Left ventricle myocardium inferior (tissue), 1 donor: ENCODE measurements at regions not wholly inside any gene's neighbourhood (a gene's known extent, or its start where the extent isn't known, plus 50 kb on each side); places are given as distances from the start of the nearest gene placed in this dataset.
"Not testable (repeated sequence)": the region's sequence is repeated elsewhere in the genome, so short reads cannot be mapped to it uniquely, and the experiment has no call there.

Experiments used
- DNase-seq: peaks from one replicate; pipeline ENCODE4 v3.0.0-alpha.2; 2020
- H3K27ac ChIP-seq: fragments of 200-600 bp; replicated peaks from 2 replicates; pipeline ENCODE4 v1.8.0; 2021
- H3K27me3 ChIP-seq: fragments of 200-600 bp; 2 replicates; pipeline ENCODE4 v1.8.0; 2021; ENCODE audit warnings: low read depth
- H3K36me3 ChIP-seq: fragments of 200-600 bp; 2 replicates; pipeline ENCODE4 v1.8.0; 2021
- H3K4me1 ChIP-seq: fragments of 200-600 bp; 2 replicates; pipeline ENCODE4 v1.8.0; 2021
- H3K4me3 ChIP-seq: fragments of 200-600 bp; 2 replicates; pipeline ENCODE4 v1.8.0; 2021; ENCODE audit warnings: mild to moderate bottlenecking, moderate library complexity
- H3K9me3 ChIP-seq: fragments of 200-600 bp; replicated peaks from 2 replicates; pipeline ENCODE4 v1.8.0; 2021
- CTCF ChIP-seq: fragments of 200-600 bp; IDR thresholded peaks from 2 replicates; pipeline ENCODE4 v1.8.0; 2021; ENCODE audit warnings: antibody characterized with exemption, mild to moderate bottlenecking, borderline replicate concordance
- intact Hi-C: fragments of 100-400 bp; cut with micrococcal nuclease; formaldehyde crosslinking; loops from one replicate; pipeline ENCODE4 v1.11.0; 2022
- donor health status: DM: no; HTN: yes; CAD: no; lungs with severe emphysema.

- TF ChIP-seq CTCF: no peak
- Histone ChIP-seq H3K4me3 (no peak overlapping the region), H3K27ac (peak overlapping the region; percentile 77), H3K4me1 (peaks cover 9% of the 10 kb centered on the region), H3K27me3 (no peaks in the 10 kb centered on the region), H3K36me3 (no peaks in the 10 kb centered on the region), H3K9me3 (no peaks in the 10 kb centered on the region)
- DNase-seq: no peak
- intact Hi-C loops: no loop called here
These were observed 325.1 kb upstream of the PRR16 start for GRCh38 chr5:120139039-120139438.

GRCh38 chr5:120140501-120140900, 323.6 kb upstream of the PRR16 start:
- no peaks in the 10 kb centered on the region for H3K27me3 ChIP-seq
- no peak overlapping the region for H3K4me3 ChIP-seq
- peaks cover 9% of the 10 kb centered on the region for H3K4me1 ChIP-seq
- H3K9me3 ChIP-seq: peaks cover 7% of the 10 kb centered on the region
- intact Hi-C loops: no loop called here
- no peak for TF ChIP-seq CTCF
- no peaks in the 10 kb centered on the region for H3K36me3 ChIP-seq
- peak overlapping the region; percentile 77 for H3K27ac ChIP-seq
- no peak for DNase-seq

- no peak for TF ChIP-seq CTCF
- H3K9me3 ChIP-seq: peaks cover 10% of the 10 kb centered on the region
- no peaks in the 10 kb centered on the region for H3K36me3 ChIP-seq
- H3K4me3 ChIP-seq: no peak overlapping the region
- H3K27me3 ChIP-seq: no peaks in the 10 kb centered on the region
- intact Hi-C loops: no loop called here
- peak overlapping the region; percentile 77 for H3K27ac ChIP-seq
- no peak for DNase-seq
- H3K4me1 ChIP-seq: peaks cover 9% of the 10 kb centered on the region
These were observed 323.0 kb upstream of the PRR16 start for GRCh38 chr5:120141076-120141475.

GRCh38 chr5:120146787-120147186, 317.3 kb upstream of the PRR16 start:
- no peak overlapping the region for H3K27ac ChIP-seq
- peaks cover 15% of the 10 kb centered on the region for H3K9me3 ChIP-seq
- no peaks in the 10 kb centered on the region for H3K36me3 ChIP-seq
- intact Hi-C loops: no loop called here
- DNase-seq: no peak
- H3K4me1 ChIP-seq: no peaks in the 10 kb centered on the region
- no peak overlapping the region for H3K4me3 ChIP-seq
- H3K27me3 ChIP-seq: no peaks in the 10 kb centered on the region
- no peak for TF ChIP-seq CTCF

- intact Hi-C loops, H3K27me3 ChIP-seq, DNase-seq, H3K36me3 ChIP-seq, H3K4me3 ChIP-seq, H3K4me1 ChIP-seq, H3K27ac ChIP-seq: not testable (repeated sequence)
- peaks cover 15% of the 10 kb centered on the region for H3K9me3 ChIP-seq
These were observed 316.2 kb upstream of the PRR16 start for GRCh38 chr5:120147911-120148310.

- Histone ChIP-seq H3K4me1 (no peaks in the 10 kb centered on the region), H3K27ac (no peak overlapping the region), H3K4me3 (no peak overlapping the region), H3K9me3 (peaks cover 6% of the 10 kb centered on the region), H3K36me3 (no peaks in the 10 kb centered on the region), H3K27me3 (no peaks in the 10 kb centered on the region)
- TF ChIP-seq CTCF: no peak
- no peak for DNase-seq
- intact Hi-C loops: no loop called here
These were observed 313.3 kb upstream of the PRR16 start for GRCh38 chr5:120150770-120151169.
